Glomerular endothelial cell (primary cell): ENCODE measurements at regions not wholly inside any gene's neighbourhood (a gene's known extent, or its start where the extent isn't known, plus 50 kb on each side); places are given as distances from the start of the nearest gene placed in this dataset.

Source experiments
- DNase-seq: peaks from one replicate; pipeline ENCODE4 v3.0.0-alpha.2; 2011; ENCODE audit warnings: low read depth, low spot score; ENCODE audit errors: extremely low read depth

GRCh38 chr2:207403141-207403540 is 126.6 kb upstream of the CREB1 start:
- no peak for DNase-seq

DNA sequence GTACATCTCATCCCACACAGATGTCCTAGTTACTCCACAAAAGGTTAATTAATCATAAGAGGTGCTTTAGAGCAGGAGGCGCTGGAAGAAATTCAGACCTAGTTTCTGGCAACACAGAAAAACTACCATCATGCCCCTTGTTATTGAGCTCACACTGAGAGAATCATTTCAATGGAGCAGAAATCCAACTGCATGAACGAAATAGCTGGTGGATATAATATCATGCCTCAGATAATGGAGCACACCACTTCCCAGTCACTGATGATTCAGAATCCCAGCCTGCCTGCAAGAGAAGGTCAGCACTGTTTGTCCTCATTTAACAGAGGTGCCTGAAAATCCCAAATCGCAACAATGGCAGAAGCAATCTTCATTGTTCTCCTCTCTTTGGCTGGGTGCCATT is 125.8 kb upstream of the CREB1 start:
- no peak for DNase-seq

- DNase-seq = no peak
Observed at GRCh38 chr2:207405150-207405549, 124.6 kb upstream of the CREB1 start.

GRCh38 chr2:207408086-207408794 is 121.5 kb upstream of the CREB1 start:
- no peak for DNase-seq

DNA sequence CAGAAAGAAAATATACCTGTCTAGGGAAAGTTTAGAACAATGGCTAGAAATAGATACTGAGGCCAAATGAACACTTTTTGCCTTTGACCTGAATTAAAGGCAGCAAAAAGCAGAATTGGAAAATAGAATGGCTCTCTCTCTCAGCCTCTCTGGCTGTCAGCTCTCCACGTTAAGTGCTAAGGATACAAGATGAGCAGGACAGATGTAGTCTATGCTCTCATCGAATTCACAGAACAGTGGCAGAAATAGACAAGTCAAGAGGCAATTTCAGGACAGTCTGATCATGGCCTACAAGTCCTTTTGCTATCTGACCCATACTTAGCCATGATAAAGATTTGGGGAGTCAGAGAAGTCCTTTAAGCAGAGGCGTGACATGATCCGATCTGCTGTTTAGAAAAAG is 120.2 kb upstream of the CREB1 start:
- DNase-seq = no peak

- DNase-seq = no peak
Observed at GRCh38 chr2:207412787-207413310, 116.9 kb upstream of the CREB1 start.

- DNase-seq = no peak
Observed at GRCh38 chr2:207413376-207413907, 116.3 kb upstream of the CREB1 start.

GRCh38 chr2:207416111-207416510 is 113.7 kb upstream of the CREB1 start:
- no peak for DNase-seq

DNA sequence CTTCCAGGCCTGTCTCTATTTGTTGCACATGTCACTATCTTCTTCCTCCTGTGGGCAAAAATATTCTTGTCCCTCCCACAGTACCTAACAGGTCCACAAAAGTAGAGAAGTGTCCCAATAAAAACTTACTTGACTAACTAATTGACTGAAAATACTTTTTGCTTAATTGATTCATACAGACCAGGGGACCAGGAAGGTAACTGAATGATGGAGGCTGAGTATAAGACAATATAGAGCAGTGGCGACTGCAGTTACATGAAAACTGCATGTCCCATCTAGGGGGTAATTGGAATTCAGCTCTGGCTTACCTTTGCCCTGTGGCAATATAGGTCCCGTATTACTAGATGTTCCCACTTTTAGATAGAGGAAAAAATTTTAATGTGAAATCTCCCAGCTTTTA is 112.9 kb upstream of the CREB1 start:
- DNase-seq = no peak

DNA sequence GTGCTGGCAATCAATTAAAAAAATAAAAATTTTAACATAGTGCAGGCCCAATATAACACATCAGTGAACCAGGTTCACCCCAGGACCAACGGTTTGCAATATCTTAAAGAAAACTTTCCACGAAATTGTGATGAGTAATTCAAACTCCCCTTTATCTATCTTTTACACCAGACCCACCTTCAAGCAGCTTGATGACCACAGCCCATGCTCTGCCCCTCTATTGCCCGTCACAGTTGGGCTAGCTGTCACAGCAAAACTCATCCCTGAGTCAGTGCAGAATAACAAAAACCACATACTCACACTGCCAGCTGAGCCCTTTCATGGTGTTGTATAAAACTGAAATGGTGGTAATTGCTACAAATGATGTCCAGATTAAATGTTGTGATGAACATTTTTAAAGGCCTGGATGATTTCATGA is 112.5 kb upstream of the CREB1 start:
- DNase-seq = no peak

- no peak for DNase-seq
Observed at GRCh38 chr2:207418419-207418818, 111.3 kb upstream of the CREB1 start.

DNA sequence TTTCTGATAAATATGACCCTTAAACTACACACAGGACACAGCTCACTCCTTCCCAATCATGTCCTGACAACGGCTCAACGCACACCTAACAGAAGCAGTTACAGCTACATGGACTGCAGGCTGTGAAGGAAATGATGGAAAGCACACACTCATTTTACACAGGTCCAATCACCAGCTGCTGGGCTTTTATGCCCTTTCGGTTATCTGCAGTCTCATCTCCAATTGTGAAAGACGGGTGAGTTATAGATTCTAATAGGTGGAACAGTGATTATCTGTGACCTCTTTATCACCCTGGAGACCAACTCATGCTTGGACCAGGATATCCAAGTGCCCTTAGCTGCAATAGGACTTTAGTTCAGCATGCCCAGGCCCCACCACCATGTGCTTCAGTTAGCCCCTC is 110.4 kb upstream of the CREB1 start:
- DNase-seq = no peak

DNA sequence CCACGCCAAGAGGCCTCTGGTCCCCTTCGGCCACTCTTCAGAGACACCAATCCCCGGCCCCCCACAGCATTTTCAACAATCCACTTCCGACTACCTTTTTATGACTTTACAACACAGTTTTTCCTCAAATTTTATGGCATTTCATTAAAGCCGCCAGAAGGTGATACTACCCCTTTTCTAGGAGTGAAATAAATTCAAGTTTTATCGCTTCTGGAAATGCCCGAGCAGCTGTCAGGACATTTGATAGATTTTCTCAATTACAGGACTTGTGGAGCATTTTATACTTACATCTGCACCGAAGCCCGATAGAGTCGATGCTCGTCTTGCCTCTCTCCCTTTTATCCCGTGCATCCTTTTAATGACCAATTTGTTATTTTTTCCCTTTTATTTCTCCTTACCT is 108.1 kb upstream of the CREB1 start:
- no peak for DNase-seq

DNA sequence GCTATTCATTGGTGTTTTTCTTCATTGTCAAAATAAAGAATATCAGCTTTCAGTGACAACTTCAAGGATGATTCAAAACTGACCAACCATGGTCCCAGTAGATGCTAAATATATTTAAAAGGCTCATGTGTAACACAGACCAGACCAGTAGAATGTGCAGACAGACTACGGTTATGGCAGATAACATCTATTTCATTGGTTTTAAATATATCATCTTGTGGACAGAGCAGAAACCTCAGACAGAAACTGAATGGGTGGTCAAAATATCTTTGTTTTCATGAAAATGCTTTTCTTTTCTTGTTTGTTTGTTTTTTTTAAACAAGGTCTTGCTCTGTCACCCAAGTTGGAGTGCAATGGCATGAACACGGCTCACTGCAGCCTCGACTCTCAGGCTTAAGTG is 107.4 kb upstream of the CREB1 start:
- DNase-seq = no peak

GRCh38 chr2:207423886-207424285 is 105.9 kb upstream of the CREB1 start:
- no peak for DNase-seq

GRCh38 chr2:207427986-207428385 is 101.8 kb upstream of the CREB1 start:
- no peak for DNase-seq

- DNase-seq = no peak
Observed at GRCh38 chr2:207428573-207428972, 101.2 kb upstream of the CREB1 start.

DNA sequence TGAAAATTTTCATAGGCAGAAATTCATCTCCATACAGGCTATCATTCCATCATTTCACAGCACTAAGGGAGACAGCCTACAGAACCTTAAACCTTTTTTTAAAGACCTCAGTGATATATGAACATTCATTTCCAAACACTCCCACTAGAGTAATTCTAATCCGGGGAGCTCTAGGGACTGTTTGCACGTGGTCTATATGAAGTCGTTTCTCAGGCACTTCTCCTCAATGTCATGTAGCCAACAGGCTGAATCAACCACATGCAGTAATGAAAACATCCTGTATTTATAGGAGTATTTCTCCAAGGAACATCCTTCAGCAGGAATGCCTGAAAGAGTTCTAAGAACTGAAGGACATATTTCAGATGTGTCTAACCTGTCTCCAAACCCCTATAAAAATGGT is 97.3 kb upstream of the CREB1 start:
- no peak for DNase-seq

- no peak for DNase-seq
Observed at GRCh38 chr2:207434306-207434705, 95.5 kb upstream of the CREB1 start.

DNA sequence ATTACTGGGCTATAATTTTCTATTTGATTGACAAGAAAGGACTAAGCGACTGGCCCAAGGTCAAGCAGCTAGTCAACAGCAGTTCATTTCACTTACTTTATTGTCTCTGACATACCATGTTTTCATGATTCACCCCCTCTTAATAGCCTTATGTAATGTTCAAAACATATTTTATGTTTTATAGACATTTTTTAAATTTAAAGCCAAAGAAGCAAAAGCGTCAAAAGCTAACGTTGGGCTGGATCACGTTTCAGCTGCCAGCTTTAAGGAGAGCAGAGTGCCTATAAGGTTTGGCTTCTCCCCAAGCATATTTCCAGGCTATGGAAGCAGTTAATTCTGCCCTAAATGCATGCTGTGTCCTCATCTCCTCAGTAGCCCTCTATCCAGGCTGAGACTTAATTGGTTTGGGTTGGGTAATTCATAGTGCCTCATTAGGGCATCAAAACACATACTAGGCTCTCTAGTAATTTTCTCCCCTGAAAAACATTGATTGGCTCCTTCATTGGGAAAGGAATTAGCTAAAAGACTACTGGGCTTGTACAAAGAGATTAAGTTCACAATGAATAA is 94.8 kb upstream of the CREB1 start:
- DNase-seq = no peak

- no peak for DNase-seq
Observed at GRCh38 chr2:207437136-207437523, 92.6 kb upstream of the CREB1 start.

DNA sequence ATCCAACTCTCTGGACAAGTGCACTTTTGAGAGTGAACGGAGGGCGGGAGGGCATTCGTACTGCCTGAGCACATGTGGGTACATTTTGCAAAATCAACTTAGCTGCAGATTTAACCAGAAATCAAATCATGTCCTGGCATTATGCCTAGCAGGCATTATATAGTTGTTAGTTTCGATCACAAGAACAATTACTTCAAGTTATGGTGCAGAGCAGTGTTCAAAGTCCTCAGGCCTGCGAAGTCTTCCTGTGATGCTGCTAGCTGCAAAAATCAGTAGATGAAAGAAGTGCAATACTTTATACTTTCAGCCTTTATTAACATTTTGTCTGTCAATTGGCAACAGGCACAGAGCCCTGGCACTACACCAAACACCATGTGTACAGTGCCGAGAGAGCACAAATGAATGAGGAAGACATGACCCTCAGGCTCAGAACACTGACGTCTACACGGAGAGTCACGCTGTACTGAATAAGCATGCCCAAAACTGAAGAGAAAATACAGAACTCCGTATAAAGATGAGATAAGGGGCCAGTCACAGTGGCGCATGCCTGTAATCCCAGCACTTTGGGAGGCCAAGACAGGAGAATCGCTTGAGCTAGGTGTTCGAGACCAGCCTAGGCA is 92.1 kb upstream of the CREB1 start:
- DNase-seq = no peak
